Hepatocyte (in vitro differentiated cells): ENCODE measurements at regions not wholly inside any gene's neighbourhood (a gene's known extent, or its start where the extent isn't known, plus 50 kb on each side); places are given as distances from the start of the nearest gene placed in this dataset.

Source experiments
- DNase-seq: peaks from one replicate; pipeline ENCODE4 v3.0.0-alpha.2; 2016; ENCODE audit warnings: low spot score
- H2AFZ ChIP-seq: fragments of 200-600 bp; sonication (generic); 2 replicates; pipeline ENCODE4 v1.6.0; 2016; ENCODE audit warnings: antibody characterized with exemption, mild to moderate bottlenecking
- H3K27ac ChIP-seq: fragments of 200-600 bp; sonication (generic); 2 replicates; pipeline ENCODE4 v1.5.1; 2016; ENCODE audit warnings: mild to moderate bottlenecking
- H3K27me3 ChIP-seq: fragments of 200-600 bp; sonication (generic); 2 replicates; pipeline ENCODE4 v1.6.1; 2016
- H3K36me3 ChIP-seq: fragments of 200-600 bp; sonication (generic); replicated peaks from 2 replicates; pipeline ENCODE4 v1.5.1; 2016; ENCODE audit warnings: low read depth; ENCODE audit not compliant: insufficient read depth
- H3K4me1 ChIP-seq: fragments of 200-600 bp; sonication (generic); 2 replicates; pipeline ENCODE4 v1.5.1; 2016; ENCODE audit warnings: mild to moderate bottlenecking, moderate library complexity; ENCODE audit not compliant: insufficient read depth
- H3K4me2 ChIP-seq: fragments of 200-600 bp; sonication (generic); 2 replicates; pipeline ENCODE4 v1.6.0; 2016
- H3K4me3 ChIP-seq: fragments of 200-600 bp; sonication (generic); 2 replicates; pipeline ENCODE4 v1.5.1; 2016; ENCODE audit warnings: mild to moderate bottlenecking
- H3K79me2 ChIP-seq: fragments of 200-600 bp; sonication (generic); 2 replicates; pipeline ENCODE4 v1.6.0; 2017; ENCODE audit warnings: mild to moderate bottlenecking
- H3K9me2 ChIP-seq: fragments of 200-600 bp; sonication (generic); replicated peaks from 2 replicates; pipeline ENCODE4 v1.6.0; 2017; ENCODE audit warnings: mild to moderate bottlenecking; ENCODE audit not compliant: insufficient read depth
- H3K9me3 ChIP-seq: fragments of 200-600 bp; sonication (generic); 2 replicates; pipeline ENCODE4 v1.5.1; 2016; ENCODE audit warnings: low read depth, mild to moderate bottlenecking
- H4K20me1 ChIP-seq: fragments of 200-600 bp; sonication (generic); 2 replicates; pipeline ENCODE4 v1.6.0; 2016; ENCODE audit warnings: mild to moderate bottlenecking; ENCODE audit not compliant: insufficient read depth, poor library complexity, severe bottlenecking
- CTCF ChIP-seq: fragments of 200-600 bp; sonication (generic); IDR thresholded peaks from 2 replicates; pipeline ENCODE4 v1.5.1; 2016; ENCODE audit warnings: antibody characterized with exemption, mild to moderate bottlenecking; ENCODE audit not compliant: poor library complexity
- EZH2 ChIP-seq: fragments of 200-600 bp; sonication (generic); IDR thresholded peaks from 2 replicates; pipeline ENCODE4 v1.6.1; 2016; ENCODE audit warnings: antibody characterized with exemption, mild to moderate bottlenecking, borderline replicate concordance
- EZH2phosphoT487 ChIP-seq: fragments of 200-600 bp; sonication (generic); IDR thresholded peaks from one replicate; pipeline ENCODE4 v1.6.1; 2018; ENCODE audit warnings: antibody characterized with exemption, mild to moderate bottlenecking, low read depth, moderate library complexity; ENCODE audit not compliant: unreplicated experiment, severe bottlenecking
- WGBS: methylation state at CpG from one replicate; pipeline ENCODE4 v1.1.6; 2016; ENCODE audit warnings: low lambda C conversion rate; ENCODE audit errors: missing lambda C conversion rate; 5-methylcytosine and 5-hydroxymethylcytosine counted together

DNA sequence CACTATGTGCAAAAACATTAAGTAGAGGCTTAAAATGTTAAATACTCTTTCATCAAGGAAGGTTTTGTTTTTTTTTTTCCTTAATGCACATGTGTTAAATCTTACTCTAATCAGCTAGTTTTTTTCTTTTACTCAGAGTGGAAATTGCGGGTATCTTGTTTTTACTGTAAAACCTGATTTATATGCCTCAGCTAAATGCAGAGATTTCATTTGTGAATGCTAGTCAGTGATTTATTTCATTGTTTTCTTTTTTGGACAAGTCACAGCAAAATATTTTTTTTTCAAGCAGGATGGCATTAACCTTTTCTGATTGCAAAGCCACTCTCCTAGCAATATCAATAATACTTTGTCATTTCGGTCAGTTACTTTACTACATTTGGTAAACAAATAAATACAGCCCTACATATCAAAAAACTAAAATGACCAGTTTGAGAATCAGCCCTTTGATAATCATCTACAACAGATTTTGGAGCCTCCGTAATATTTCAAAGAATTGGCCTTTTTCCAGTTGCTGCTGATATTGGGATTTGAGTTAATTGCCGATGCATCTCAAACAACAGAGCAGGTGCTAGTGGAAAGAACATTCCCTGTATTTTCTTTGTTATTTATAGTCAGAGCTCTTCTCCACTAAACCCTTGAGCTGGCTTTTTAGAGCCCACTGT lies 579.2 kb upstream of the ZNF608 start:
- no peaks in the 10 kb centered on the region for H4K20me1 ChIP-seq
- no peaks in the 10 kb centered on the region for H3K9me3 ChIP-seq
- no peaks in the 10 kb centered on the region for H3K36me3 ChIP-seq
- H3K4me1 ChIP-seq = no peaks in the 10 kb centered on the region
- WGBS = 75% methylated on average over 4 of the region's 4 CpGs
- TF ChIP-seq EZH2phosphoT487 (no peak), EZH2 (no peak), CTCF (no peak)
- H3K9me2 ChIP-seq = no peaks in the 10 kb centered on the region
- H3K4me2 ChIP-seq = no peak overlapping the region
- H2AFZ ChIP-seq = no peak overlapping the region
- no peak overlapping the region for H3K4me3 ChIP-seq
- no peaks in the 10 kb centered on the region for H3K27me3 ChIP-seq
- no peak overlapping the region for H3K27ac ChIP-seq
- no peak for DNase-seq
- H3K79me2 ChIP-seq = no peaks in the 10 kb centered on the region

GRCh38 chr5:125326150-125326510 lies 579.7 kb upstream of the ZNF608 start:
- H3K27ac ChIP-seq = no peak overlapping the region
- no peak overlapping the region for H3K4me3 ChIP-seq
- no peaks in the 10 kb centered on the region for H3K9me2 ChIP-seq
- no peak overlapping the region for H2AFZ ChIP-seq
- no peaks in the 10 kb centered on the region for H3K27me3 ChIP-seq
- H3K9me3 ChIP-seq = no peaks in the 10 kb centered on the region
- no peak for TF ChIP-seq EZH2phosphoT487
- H3K36me3 ChIP-seq = no peaks in the 10 kb centered on the region
- H4K20me1 ChIP-seq = no peaks in the 10 kb centered on the region
- peak; percentile 55 for DNase-seq
- no peak overlapping the region for H3K4me2 ChIP-seq
- H3K79me2 ChIP-seq = no peaks in the 10 kb centered on the region
- no peaks in the 10 kb centered on the region for H3K4me1 ChIP-seq

GRCh38 chr5:125327676-125328075 lies 581.2 kb upstream of the ZNF608 start:
- H3K4me1 ChIP-seq = no peaks in the 10 kb centered on the region
- 63% methylated on average over 3 of the region's 3 CpGs for WGBS

More at GRCh38 chr5:125327676-125328075, 581.2 kb upstream of the ZNF608 start:
- Histone ChIP-seq H3K27me3 (no peaks in the 10 kb centered on the region), H3K36me3 (no peaks in the 10 kb centered on the region), H2AFZ (no peak overlapping the region), H3K27ac (no peak overlapping the region), H3K79me2 (no peaks in the 10 kb centered on the region), H3K4me3 (no peak overlapping the region), H4K20me1 (no peaks in the 10 kb centered on the region), H3K9me3 (no peaks in the 10 kb centered on the region), H3K4me2 (no peak overlapping the region), H3K9me2 (no peaks in the 10 kb centered on the region)
- no peak for DNase-seq
- TF ChIP-seq CTCF = no peak
- no peak for TF ChIP-seq EZH2phosphoT487
